SK-N-SH treated with all-trans-retinoic acid at 6 μM for 48 hours (cell line): ENCODE measurements at regions not wholly inside any gene's neighbourhood (a gene's known extent, or its start where the extent isn't known, plus 50 kb on each side); places are given as distances from the start of the nearest gene placed in this dataset.

Experiments
- ATAC-seq: fragments of 200-7000 bp; cut with Tn5 transposase; 3 replicates; pipeline ENCODE4 v1.9.1; 2020; ENCODE audit warnings: mild to moderate bottlenecking, moderate library complexity
- ARNTL ChIP-seq: fragments of 450-650 bp; formaldehyde crosslinking; IDR thresholded peaks from 2 replicates; pipeline ENCODE4 v1.5.0; 2020; ENCODE audit warnings: low read depth, mild to moderate bottlenecking, moderate library complexity, borderline replicate concordance
- CREB5 ChIP-seq: fragments of 250-450 bp; sonication (Bioruptor Pico); IDR thresholded peaks from 2 replicates; pipeline ENCODE4 v1.5.1; 2020; ENCODE audit warnings: low read depth, mild to moderate bottlenecking, moderate library complexity
- CSDC2 ChIP-seq: fragments of 250-450 bp; sonication (Bioruptor Pico); IDR thresholded peaks from 2 replicates; pipeline ENCODE4 v1.5.0; 2020; ENCODE audit warnings: mild to moderate bottlenecking, moderate library complexity
- CSRNP3 ChIP-seq: fragments of 250-450 bp; sonication (Bioruptor Pico); IDR thresholded peaks from 2 replicates; pipeline ENCODE4 v1.5.1; 2021; ENCODE audit warnings: mild to moderate bottlenecking, moderate library complexity
- ESRRG ChIP-seq: fragments of 250-450 bp; sonication (Bioruptor Pico); IDR thresholded peaks from 2 replicates; pipeline ENCODE4 v1.6.1; 2021; ENCODE audit warnings: mild to moderate bottlenecking
- GLIS3 ChIP-seq: fragments of 250-450 bp; sonication (Bioruptor Pico); IDR thresholded peaks from 2 replicates; pipeline ENCODE4 v1.5.0; 2020; ENCODE audit warnings: mild to moderate bottlenecking, moderate library complexity
- ISL1 ChIP-seq: fragments of 250-450 bp; sonication (Bioruptor Pico); IDR thresholded peaks from 2 replicates; pipeline ENCODE4 v2.1.2; 2022; ENCODE audit warnings: mild to moderate bottlenecking, moderate library complexity
- OSR1 ChIP-seq: fragments of 250-450 bp; sonication (Bioruptor Pico); IDR thresholded peaks from 2 replicates; pipeline ENCODE4 v1.8.0; 2022; ENCODE audit warnings: moderate library complexity, mild to moderate bottlenecking, inconsistent platforms
- PPARA ChIP-seq: fragments of 250-450 bp; sonication (Bioruptor Pico); IDR thresholded peaks from 2 replicates; pipeline ENCODE4 v1.5.0; 2020; ENCODE audit warnings: mild to moderate bottlenecking, borderline replicate concordance
- RARB ChIP-seq: fragments of 250-450 bp; sonication (Bioruptor Pico); IDR thresholded peaks from 2 replicates; pipeline ENCODE4 v1.8.0; 2021; ENCODE audit warnings: mild to moderate bottlenecking, moderate library complexity
- SNAI2 ChIP-seq: fragments of 250-450 bp; sonication (Bioruptor Pico); IDR thresholded peaks from 2 replicates; pipeline ENCODE4 v1.5.0; 2020; ENCODE audit warnings: mild to moderate bottlenecking, moderate library complexity
- TCF4 ChIP-seq: fragments of 250-450 bp; sonication (Bioruptor Pico); IDR thresholded peaks from 2 replicates; pipeline ENCODE4 v1.8.0; 2021; ENCODE audit warnings: mild to moderate bottlenecking, moderate library complexity, borderline replicate concordance
- TOX ChIP-seq: fragments of 250-450 bp; sonication (Bioruptor Pico); IDR thresholded peaks from 2 replicates; pipeline ENCODE4 v1.8.0; 2021; ENCODE audit warnings: mild to moderate bottlenecking, moderate library complexity, borderline replicate concordance
- ZC3H10 ChIP-seq: fragments of 250-450 bp; sonication (Bioruptor Pico); IDR thresholded peaks from 2 replicates; pipeline ENCODE4 v1.5.1; 2021; ENCODE audit warnings: mild to moderate bottlenecking, moderate library complexity
- ZFP30 ChIP-seq: fragments of 450-650 bp; formaldehyde crosslinking; IDR thresholded peaks from 2 replicates; pipeline ENCODE4 v1.5.0; 2022; ENCODE audit warnings: mild to moderate bottlenecking, moderate library complexity
- ZNF565 ChIP-seq: fragments of 450-650 bp; formaldehyde crosslinking; conservative IDR thresholded peaks from 2 replicates; pipeline ENCODE4 v1.5.0; 2020; ENCODE audit warnings: low read depth, mild to moderate bottlenecking, moderate library complexity
- ZNF70 ChIP-seq: fragments of 450-650 bp; formaldehyde crosslinking; IDR thresholded peaks from 2 replicates; pipeline ENCODE4 v1.5.0; 2020; ENCODE audit warnings: mild to moderate bottlenecking, moderate library complexity
- ZNF8 ChIP-seq: fragments of 450-650 bp; formaldehyde crosslinking; IDR thresholded peaks from 2 replicates; pipeline ENCODE4 v1.5.0; 2020; ENCODE audit warnings: mild to moderate bottlenecking, moderate library complexity
- TF ChIP-seq, protein P1 (sequence below): fragments of 250-450 bp; sonication (Bioruptor Pico); IDR thresholded peaks from 2 replicates; pipeline ENCODE4 v1.8.0; 2021; ENCODE audit warnings: low read depth, mild to moderate bottlenecking, moderate library complexity, borderline replicate concordance
- TF ChIP-seq, protein P2 (sequence below): fragments of 250-450 bp; sonication (Bioruptor Pico); IDR thresholded peaks from 2 replicates; pipeline ENCODE4 v1.5.0; 2020; ENCODE audit warnings: mild to moderate bottlenecking, moderate library complexity
- TF ChIP-seq, protein P3 (sequence below): fragments of 250-450 bp; sonication (Bioruptor Pico); IDR thresholded peaks from 2 replicates; pipeline ENCODE4 v1.8.0; 2020; ENCODE audit warnings: mild to moderate bottlenecking, moderate library complexity, borderline replicate concordance

DNA sequence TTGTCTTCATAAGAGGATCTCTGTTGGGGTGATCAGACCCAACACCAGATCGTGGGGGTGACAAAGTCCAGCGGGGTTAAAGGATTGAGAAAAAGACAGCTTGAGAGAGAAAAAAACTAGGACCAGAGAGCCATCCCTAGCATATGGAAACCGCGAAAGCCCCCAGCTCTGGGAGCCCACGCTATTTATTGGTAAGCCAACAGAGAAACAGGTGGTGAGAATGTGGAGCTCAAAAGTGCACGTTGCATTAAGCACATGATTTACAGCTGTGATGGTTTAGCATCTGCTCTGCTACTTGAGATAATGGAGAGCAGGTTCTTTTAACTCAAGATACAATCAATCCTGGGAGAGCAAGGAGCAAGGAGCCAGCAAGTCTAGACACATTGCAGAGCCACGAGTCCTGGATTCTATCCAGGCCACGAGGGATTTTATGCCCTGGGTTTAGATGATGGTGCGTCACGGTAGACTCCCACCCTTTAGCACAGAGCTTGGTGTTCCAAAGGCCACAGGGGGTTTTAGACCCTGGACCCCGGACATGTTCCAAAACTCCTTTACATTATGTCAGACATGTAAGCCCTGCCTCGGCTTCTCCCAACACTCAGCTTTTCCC is 755.2 kb upstream of the SORCS1 start (continued):
- no peak for TF ChIP-seq GLIS3
- no peak for TF ChIP-seq ARNTL (CRISPR knock-in tag)
- TF ChIP-seq ZNF8: no peak
- TF ChIP-seq, all 23 proteins: peak for 0

DNA sequence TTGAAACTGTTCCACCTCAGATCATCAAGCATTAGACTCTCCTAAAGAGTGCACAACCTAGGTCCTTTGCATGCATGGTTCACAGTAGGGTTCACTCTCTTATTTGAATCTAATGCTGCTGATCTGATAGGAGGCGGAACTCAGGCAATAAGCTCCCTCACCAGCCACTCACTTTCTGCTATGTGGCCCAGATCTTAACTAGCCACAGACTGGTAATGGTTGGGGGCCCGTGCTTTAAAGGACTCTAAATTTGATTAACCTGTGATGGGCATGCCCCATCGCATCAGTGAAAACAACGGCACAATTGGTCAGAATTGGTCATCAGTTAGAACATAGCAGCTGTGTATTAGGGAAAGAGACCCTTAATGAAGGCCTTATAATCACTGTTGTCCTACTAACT is 753.7 kb upstream of the SORCS1 start:
- TF ChIP-seq RARB (CRISPR knock-in tag) (no peak), ZNF565 (CRISPR knock-in tag) (no peak), TOX (CRISPR knock-in tag) (no peak), ZNF8 (no peak), OSR1 (CRISPR knock-in tag) (no peak), GLIS3 (no peak), ISL1 (CRISPR knock-in tag) (no peak), ZC3H10 (no peak), ESRRG (no peak), PPARA (CRISPR knock-in tag) (no peak), CREB5 (CRISPR knock-in tag) (no peak), ZFP30 (CRISPR knock-in tag) (no peak), TCF4 (CRISPR knock-in tag) (no peak)
- TF ChIP-seq, protein P1, sequence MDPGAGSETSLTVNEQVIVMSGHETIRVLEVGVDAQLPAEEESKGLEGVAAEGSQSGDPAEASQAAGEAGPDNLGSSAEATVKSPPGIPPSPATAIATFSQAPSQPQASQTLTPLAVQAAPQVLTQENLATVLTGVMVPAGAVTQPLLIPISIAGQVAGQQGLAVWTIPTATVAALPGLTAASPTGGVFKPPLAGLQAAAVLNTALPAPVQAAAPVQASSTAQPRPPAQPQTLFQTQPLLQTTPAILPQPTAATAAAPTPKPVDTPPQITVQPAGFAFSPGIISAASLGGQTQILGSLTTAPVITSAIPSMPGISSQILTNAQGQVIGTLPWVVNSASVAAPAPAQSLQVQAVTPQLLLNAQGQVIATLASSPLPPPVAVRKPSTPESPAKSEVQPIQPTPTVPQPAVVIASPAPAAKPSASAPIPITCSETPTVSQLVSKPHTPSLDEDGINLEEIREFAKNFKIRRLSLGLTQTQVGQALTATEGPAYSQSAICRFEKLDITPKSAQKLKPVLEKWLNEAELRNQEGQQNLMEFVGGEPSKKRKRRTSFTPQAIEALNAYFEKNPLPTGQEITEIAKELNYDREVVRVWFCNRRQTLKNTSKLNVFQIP (CRISPR knock-in tag): no peak
- ATAC-seq: no peak

- ATAC-seq: peak; percentile 65; the same call in 2 of the 3 replicates
- TF ChIP-seq ISL1 (CRISPR knock-in tag): no peak
- no peak for TF ChIP-seq CSRNP3 (CRISPR knock-in tag)
- TF ChIP-seq CREB5 (CRISPR knock-in tag): no peak
- no peak for TF ChIP-seq ZNF70 (CRISPR knock-in tag)
These were observed 750.7 kb upstream of the SORCS1 start for GRCh38 chr10:107915215-107915610.

DNA sequence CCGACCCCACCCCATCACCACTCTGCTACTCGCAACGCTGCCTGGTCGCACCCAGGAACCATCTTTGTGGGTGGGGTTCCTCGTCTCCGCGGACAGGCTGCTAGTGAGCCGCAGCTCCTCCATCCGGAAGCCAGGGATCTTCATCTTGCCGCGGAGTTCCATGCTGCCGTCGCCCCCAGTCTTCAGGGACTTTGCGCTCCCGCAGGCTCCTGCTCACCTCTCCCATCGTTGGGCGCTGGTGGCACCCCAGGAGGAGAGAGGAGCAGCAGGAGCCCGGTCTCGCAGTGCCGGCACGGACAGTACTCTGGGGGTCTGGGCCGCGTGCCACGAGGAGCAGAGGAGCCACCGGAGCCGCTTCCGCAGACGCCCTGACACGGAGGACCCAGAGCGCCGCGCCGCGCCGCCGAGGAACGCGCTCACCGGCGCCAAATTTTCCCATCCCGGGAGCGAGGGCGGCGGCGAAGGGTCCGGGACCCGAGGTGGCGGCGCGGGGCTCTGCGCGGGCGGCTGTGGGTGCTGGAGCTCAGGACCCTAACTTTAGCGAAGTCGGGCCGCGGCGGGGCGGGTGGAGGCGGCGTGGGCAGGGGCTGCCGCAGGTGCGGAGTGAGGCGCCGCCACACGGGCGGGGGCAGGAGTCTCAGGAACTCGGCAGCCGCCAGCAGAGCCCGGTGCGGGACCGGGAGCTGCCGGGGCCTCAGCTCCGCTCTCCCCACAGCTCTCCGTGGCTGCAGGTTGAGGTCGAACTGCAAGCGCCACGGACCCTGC is 750.1 kb upstream of the SORCS1 start:
- peak; percentile 81 for ATAC-seq
- TF ChIP-seq TCF4 (CRISPR knock-in tag) (no peak), PPARA (CRISPR knock-in tag) (no peak), ZNF8 (no peak), SNAI2 (CRISPR knock-in tag) (no peak), ZNF70 (CRISPR knock-in tag) (no peak), CREB5 (CRISPR knock-in tag) (no peak), CSDC2 (no peak), ISL1 (CRISPR knock-in tag) (no peak), OSR1 (CRISPR knock-in tag) (no peak), CSRNP3 (CRISPR knock-in tag) (no peak), ZNF565 (CRISPR knock-in tag) (no peak)
- TF ChIP-seq, protein P2, sequence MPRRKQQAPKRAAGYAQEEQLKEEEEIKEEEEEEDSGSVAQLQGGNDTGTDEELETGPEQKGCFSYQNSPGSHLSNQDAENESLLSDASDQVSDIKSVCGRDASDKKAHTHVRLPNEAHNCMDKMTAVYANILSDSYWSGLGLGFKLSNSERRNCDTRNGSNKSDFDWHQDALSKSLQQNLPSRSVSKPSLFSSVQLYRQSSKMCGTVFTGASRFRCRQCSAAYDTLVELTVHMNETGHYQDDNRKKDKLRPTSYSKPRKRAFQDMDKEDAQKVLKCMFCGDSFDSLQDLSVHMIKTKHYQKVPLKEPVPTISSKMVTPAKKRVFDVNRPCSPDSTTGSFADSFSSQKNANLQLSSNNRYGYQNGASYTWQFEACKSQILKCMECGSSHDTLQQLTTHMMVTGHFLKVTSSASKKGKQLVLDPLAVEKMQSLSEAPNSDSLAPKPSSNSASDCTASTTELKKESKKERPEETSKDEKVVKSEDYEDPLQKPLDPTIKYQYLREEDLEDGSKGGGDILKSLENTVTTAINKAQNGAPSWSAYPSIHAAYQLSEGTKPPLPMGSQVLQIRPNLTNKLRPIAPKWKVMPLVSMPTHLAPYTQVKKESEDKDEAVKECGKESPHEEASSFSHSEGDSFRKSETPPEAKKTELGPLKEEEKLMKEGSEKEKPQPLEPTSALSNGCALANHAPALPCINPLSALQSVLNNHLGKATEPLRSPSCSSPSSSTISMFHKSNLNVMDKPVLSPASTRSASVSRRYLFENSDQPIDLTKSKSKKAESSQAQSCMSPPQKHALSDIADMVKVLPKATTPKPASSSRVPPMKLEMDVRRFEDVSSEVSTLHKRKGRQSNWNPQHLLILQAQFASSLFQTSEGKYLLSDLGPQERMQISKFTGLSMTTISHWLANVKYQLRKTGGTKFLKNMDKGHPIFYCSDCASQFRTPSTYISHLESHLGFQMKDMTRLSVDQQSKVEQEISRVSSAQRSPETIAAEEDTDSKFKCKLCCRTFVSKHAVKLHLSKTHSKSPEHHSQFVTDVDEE (CRISPR knock-in tag): no peak
- TF ChIP-seq, protein P3, sequence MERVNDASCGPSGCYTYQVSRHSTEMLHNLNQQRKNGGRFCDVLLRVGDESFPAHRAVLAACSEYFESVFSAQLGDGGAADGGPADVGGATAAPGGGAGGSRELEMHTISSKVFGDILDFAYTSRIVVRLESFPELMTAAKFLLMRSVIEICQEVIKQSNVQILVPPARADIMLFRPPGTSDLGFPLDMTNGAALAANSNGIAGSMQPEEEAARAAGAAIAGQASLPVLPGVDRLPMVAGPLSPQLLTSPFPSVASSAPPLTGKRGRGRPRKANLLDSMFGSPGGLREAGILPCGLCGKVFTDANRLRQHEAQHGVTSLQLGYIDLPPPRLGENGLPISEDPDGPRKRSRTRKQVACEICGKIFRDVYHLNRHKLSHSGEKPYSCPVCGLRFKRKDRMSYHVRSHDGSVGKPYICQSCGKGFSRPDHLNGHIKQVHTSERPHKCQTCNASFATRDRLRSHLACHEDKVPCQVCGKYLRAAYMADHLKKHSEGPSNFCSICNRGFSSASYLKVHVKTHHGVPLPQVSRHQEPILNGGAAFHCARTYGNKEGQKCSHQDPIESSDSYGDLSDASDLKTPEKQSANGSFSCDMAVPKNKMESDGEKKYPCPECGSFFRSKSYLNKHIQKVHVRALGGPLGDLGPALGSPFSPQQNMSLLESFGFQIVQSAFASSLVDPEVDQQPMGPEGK: no peak
